RWPE2 (cell line): ENCODE measurements at regions not wholly inside any gene's neighbourhood (a gene's known extent, or its start where the extent isn't known, plus 50 kb on each side); places are given as distances from the start of the nearest gene placed in this dataset.

Source experiments
- ATAC-seq: fragments of 200-7000 bp; cut with Tn5 transposase; 3 replicates; pipeline ENCODE4 v1.9.1; 2021; ENCODE audit warnings: low read depth
- DNase-seq: peaks from one replicate; pipeline ENCODE4 v3.0.0-alpha.2; 2020; ENCODE audit warnings: low spot score
- H3K27ac ChIP-seq: fragments of 450-650 bp; 2 replicates; pipeline ENCODE4 v1.5.1; 2017; ENCODE audit warnings: mild to moderate bottlenecking; ENCODE audit not compliant: poor library complexity, severe bottlenecking
- H3K27me3 ChIP-seq: fragments of 250-450 bp; sonication (Bioruptor Pico); 2 replicates; pipeline ENCODE4 v1.5.1; 2021; ENCODE audit warnings: mild to moderate bottlenecking, moderate library complexity; ENCODE audit not compliant: insufficient read depth, poor library complexity, severe bottlenecking
- H3K36me3 ChIP-seq: fragments of 250-450 bp; sonication (Bioruptor Pico); 2 replicates; pipeline ENCODE4 v1.5.1; 2020; ENCODE audit warnings: low read depth, mild to moderate bottlenecking, moderate library complexity
- H3K4me1 ChIP-seq: fragments of 250-450 bp; sonication (Bioruptor Pico); 2 replicates; pipeline ENCODE4 v1.5.1; 2021; ENCODE audit warnings: mild to moderate bottlenecking, moderate library complexity; ENCODE audit not compliant: insufficient read depth, poor library complexity, severe bottlenecking
- H3K4me3 ChIP-seq: fragments of 250-450 bp; sonication (Bioruptor Pico); 2 replicates; pipeline ENCODE4 v1.5.1; 2021; ENCODE audit warnings: mild to moderate bottlenecking, moderate library complexity; ENCODE audit not compliant: severe bottlenecking
- H3K9me3 ChIP-seq: fragments of 250-450 bp; sonication (Bioruptor Pico); 2 replicates; pipeline ENCODE4 v1.5.1; 2021; ENCODE audit warnings: mild to moderate bottlenecking, moderate library complexity; ENCODE audit not compliant: severe bottlenecking
- CTCF ChIP-seq: fragments of 450-650 bp; IDR thresholded peaks from one replicate; pipeline ENCODE4 v1.5.1; 2017; ENCODE audit warnings: mild to moderate bottlenecking, moderate library complexity; ENCODE audit not compliant: poor library complexity, severe bottlenecking

- H3K9me3 ChIP-seq = no peaks in the 10 kb centered on the region
- peak; percentile 86 for ATAC-seq
- peak; percentile 27 for DNase-seq
- H3K4me1 ChIP-seq = peaks cover 19% of the 10 kb centered on the region
- TF ChIP-seq CTCF = no peak
- H3K4me3 ChIP-seq = no peak overlapping the region
- H3K27ac ChIP-seq = no peak overlapping the region
- H3K27me3 ChIP-seq = no peaks in the 10 kb centered on the region
- no peaks in the 10 kb centered on the region for H3K36me3 ChIP-seq
Observed at GRCh38 chr13:74289861-74290773, 155.9 kb upstream of the KLF12 start.

GRCh38 chr13:74289107-74289506 lies 154.9 kb upstream of the KLF12 start:
- ATAC-seq (no peak), DNase-seq (no peak)
- Histone ChIP-seq H3K4me1 (peaks cover 19% of the 10 kb centered on the region), H3K4me3 (no peak overlapping the region), H3K27ac (no peak overlapping the region), H3K36me3 (no peaks in the 10 kb centered on the region), H3K27me3 (no peaks in the 10 kb centered on the region), H3K9me3 (no peaks in the 10 kb centered on the region)
- no peak for TF ChIP-seq CTCF

- no peak overlapping the region for H3K4me3 ChIP-seq
- H3K27me3 ChIP-seq = no peaks in the 10 kb centered on the region
- H3K27ac ChIP-seq = no peak overlapping the region
- H3K4me1 ChIP-seq = peaks cover 19% of the 10 kb centered on the region
- ATAC-seq = no peak
- no peak for DNase-seq
- no peaks in the 10 kb centered on the region for H3K36me3 ChIP-seq
- TF ChIP-seq CTCF = no peak
- no peaks in the 10 kb centered on the region for H3K9me3 ChIP-seq
Observed at GRCh38 chr13:74288361-74288911, 154.2 kb upstream of the KLF12 start.

GRCh38 chr13:74287724-74288169 lies 153.5 kb upstream of the KLF12 start:
- peaks cover 19% of the 10 kb centered on the region for H3K4me1 ChIP-seq
- H3K36me3 ChIP-seq = no peaks in the 10 kb centered on the region
- no peaks in the 10 kb centered on the region for H3K9me3 ChIP-seq
- H3K27ac ChIP-seq = no peak overlapping the region
- DNase-seq (peak; percentile 29), ATAC-seq (no peak)
- H3K27me3 ChIP-seq = no peaks in the 10 kb centered on the region
- no peak overlapping the region for H3K4me3 ChIP-seq
- no peak for TF ChIP-seq CTCF
